G401.6 (cell line): ENCODE measurements at regions not wholly inside any gene's neighbourhood (a gene's known extent, or its start where the extent isn't known, plus 50 kb on each side); places are given as distances from the start of the nearest gene placed in this dataset.
"Not testable (repeated sequence)": the region's sequence is repeated elsewhere in the genome, so short reads cannot be mapped to it uniquely, and the experiment has no call there.

Experiments
- FAIRE-seq: peaks from 2 replicates; lab custom pipeline; 2012; peaks lifted over from hg19 to GRCh38; lab: Jason Lieb, UNC

DNA sequence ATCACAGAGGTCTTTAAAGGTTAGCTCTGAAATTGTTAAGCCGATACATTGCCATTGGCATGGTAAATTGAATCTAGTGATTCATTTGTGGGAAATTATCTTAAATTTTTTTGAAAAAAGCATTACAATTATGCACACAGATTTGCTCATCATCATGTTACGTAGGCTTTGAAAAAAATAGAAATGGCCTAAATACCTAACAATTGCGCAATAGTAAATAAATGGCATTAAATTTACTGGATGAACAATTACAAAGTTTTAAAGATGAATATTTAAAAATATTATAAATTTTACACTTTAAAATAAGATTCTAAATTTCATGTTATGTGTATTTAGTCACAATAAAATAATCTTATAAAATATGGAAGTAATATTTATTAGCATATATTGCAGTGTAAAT lies 171.3 kb downstream of the RPRM start:
- FAIRE-seq: peak; percentile 89

DNA sequence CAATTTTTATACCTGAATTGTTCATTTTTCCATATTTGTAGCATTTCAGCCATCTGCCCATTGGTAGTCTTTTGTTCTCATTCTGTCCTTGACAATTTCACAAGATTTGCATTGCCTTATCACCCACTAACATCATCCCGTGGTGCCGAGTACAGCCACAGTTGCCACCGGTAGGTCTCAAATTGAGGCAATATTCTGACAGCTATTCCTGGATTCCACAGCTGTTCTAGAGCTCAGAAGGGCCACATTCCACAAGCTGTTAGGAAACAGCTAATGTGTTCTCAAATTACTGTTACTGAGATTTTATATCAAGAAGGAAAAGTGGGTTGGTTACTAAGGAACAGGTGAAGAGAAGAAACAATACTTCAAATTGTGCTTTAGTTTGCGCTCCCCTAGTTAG lies 178.8 kb downstream of the RPRM start:
- FAIRE-seq: no peak

DNA sequence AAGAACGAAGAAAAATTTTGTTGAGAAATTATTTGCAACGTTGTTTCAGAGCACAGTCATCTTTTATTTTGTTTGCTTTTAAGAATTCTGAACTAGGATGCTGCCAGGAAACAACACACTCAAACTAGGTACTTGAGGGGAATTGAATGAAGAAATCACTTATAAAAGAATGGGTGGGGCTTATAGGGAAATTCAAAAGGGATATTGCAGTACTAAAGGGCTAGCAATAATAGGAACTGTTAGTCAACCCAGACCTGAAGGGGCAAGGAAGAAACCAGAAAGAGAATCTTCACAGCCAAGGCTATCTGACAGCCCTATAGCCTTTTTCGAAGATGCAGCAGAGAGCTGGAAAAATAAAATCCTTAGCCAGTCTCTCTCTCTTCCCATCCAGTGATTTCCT lies 179.3 kb downstream of the RPRM start:
- FAIRE-seq: no peak

DNA sequence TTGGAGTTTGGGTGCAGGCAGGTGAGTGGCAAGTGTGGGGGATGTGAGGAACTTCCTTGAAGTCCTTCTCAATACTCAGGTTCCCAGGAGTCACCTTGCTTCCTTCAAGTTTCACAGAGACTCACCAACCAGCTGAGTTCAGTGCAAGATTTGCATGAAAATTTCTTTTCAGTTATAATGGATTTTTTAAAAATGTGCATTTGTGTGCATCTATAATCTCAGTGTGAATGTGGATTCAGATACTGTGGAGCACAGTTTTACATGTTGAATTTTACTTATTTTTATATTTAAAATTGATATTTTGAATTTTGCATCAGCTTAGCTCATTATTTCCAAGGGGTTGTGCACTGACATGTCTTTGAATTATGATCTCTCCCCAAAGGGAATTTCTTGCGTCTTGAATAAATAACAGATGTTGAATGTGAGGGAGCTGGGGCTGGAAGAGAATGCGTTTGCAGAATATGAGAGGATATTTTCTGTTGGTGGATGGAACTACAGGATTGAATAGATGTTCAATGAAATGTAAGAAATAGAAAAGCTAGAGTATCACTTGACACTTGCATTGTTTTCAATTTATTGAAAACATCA lies 184.3 kb downstream of the RPRM start:
- FAIRE-seq: no peak

DNA sequence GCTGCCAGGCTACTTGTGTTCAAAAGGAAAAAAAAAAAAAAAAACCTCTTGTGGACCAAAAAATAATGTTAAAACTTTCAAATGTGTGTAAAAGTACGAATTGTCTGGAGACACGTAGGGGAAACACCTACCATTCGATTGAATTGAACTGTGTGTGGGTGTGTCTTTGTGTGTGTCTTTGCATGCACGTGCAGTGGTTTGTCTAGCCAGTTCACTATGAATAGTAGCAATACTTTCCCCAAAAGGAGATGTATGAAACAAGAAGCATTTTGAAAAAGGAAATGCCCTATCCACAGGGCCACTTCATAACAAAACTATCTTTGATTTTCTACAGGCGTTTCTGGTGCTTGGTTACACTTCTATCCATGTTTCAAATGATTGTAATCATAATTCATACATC lies 186.8 kb downstream of the RPRM start:
- no peak for FAIRE-seq

DNA sequence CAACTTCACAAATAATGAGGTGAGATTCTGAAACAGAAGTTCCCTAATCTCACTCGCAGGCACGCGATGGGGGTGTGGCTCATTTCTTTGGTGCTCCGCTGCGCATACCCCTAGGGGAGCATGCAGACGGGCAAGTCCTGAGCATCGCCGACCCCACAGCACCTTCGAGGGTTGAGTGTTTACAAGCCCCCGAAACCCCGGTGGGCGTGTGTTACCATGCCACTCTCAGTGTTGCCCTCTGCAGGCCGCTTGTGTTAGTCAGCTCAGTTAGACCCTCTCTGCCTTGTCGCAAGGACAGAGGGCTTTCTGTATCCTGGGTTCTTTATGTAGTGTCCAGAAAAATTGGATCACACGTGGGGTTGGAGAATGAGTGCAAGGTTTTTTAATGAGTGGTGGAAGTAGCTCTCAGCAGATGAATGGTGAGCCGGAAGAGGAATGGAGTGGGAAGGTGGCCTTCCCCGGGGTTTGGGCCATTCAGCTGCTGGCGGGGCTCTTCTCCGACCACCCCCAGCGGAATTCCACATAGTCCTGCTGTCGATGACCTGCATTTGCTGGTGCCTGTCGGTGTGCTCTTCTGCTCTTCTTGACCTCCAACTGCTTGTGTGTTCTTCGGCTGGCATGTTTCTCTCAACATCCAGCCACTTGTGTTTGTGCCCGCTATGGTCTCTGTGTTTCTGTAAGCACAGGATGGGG lies 191.3 kb downstream of the RPRM start:
- FAIRE-seq: no peak

- FAIRE-seq: no peak
Measured at GRCh38 chr2:153268941-153269461, 209.6 kb downstream of the RPRM start.

- not testable (repeated sequence) for FAIRE-seq
Measured at GRCh38 chr2:153256876-153257275, 221.7 kb downstream of the RPRM start.

DNA sequence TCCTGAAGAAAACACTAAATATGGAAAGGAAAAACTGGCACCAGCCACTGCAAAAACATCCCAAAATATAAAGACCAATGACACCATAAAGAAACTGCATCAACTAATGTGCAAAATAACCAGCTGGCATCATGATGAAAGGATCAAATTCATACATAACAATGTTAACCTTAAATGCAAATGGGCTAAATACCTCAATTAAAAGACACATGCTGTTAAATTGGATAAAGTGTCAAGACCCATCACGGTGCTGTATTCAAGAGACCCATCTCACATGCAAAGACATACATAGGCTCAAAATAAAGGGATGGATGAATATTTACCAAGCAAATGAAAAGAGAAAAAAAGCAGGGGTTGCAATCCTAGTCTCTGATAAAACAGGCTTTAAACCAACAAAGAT lies 231.9 kb downstream of the RPRM start:
- not testable (repeated sequence) for FAIRE-seq

GRCh38 chr2:153235516-153235915 lies 243.0 kb downstream of the RPRM start:
- FAIRE-seq: no peak

DNA sequence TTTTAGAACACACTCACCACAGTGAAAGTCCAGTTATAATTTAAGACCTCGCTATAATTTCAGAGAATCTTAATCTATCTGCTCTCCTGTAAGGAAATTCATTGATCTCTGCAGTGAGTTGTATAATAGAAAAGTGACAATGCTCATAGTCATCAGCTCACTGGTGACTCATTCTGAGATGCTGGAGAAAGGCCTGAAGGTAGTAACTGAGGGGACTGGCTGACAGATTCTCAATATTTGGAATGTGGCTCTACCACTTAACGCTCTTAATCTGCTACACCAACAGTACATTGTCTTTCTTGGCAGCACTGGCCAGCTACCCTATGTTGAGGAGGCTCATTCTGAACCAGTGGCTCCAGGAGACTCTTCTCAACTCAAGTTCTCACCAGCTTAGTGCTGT lies 246.1 kb downstream of the RPRM start:
- no peak for FAIRE-seq

DNA sequence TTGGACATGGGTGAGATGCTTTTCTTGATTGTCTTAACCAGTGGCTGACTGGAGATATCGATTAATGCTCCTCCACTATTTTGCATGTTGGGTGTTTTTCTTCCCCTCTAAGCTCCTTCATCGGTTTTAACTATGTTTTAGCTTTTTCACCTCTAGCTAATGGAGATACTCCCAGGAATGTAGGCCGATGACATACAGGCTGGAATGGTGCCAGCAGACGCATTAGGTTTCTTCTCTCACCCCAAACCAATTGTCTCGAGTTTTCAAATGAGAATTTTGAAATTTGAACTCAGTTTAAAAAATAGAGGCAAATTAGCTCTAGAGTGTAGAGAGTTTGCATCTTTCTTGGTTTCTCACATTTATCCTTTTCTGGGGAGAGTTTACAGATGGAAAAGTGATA lies 247.6 kb downstream of the RPRM start:
- FAIRE-seq: no peak

GRCh38 chr2:153228904-153229303 lies 249.7 kb downstream of the RPRM start:
- no peak for FAIRE-seq

DNA sequence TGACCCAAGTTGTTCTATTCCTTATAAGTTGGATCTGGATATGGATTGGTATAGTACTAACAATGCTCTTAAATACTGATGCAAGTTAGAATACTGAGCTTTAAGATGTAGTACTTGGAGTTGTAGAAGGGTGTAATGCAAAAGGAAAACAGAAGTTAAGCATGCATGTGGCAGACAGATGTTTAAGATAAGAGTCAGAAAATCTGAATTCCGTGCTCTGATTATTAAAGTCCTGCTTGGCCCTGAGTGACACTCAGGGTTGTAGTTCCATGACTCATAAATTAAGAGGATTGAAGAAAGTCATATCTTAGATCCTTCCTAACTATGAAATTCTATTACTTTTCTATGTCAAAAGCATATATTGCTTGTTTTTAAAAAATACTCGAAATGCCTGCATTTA lies 250.6 kb downstream of the RPRM start:
- no peak for FAIRE-seq

DNA sequence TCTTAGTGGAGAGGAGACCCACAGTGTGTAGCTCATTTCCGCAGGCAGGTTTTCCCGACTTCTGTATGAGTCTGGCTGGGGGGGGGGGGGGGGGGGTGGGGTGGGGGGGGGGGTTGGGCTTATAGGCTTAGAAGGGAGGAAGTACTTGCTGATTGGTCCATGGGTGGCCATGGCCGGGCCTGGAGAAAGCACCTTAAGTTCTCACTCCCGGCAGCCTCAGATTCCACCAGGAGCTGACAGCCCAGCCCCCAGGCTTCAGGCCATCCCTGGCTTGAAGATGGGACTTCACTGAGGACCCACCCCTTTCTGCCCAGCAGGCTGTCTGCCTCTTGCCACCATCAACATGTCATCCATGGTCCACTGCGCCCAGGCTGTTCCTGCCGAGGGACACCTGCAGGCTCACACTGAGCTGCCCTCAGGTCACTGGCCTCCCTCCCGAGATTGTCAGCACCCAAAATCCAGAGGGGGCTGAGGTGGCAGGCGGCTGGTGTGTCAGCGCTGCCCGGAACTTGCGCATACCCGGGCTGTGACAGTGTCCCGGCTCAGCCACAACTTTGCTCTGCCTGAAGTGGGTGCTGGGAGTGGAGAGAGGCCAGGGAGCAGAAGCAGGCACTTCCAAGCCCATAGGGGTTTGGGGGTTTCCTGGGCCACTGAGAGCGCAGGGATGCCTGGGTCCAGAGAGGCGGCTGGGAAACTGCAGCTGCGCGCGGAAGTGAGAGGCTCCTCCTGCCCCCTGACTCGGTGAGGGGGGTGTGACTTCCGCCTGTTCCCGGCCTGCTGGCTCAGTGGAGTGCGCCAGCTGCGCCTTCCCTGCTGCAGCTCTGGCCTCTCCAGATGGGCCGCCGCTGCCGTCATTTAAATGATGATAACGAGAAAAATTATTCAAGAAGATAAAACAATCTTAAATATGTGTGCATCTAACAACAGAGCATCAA lies 256.1 kb downstream of the RPRM start:
- no peak for FAIRE-seq

DNA sequence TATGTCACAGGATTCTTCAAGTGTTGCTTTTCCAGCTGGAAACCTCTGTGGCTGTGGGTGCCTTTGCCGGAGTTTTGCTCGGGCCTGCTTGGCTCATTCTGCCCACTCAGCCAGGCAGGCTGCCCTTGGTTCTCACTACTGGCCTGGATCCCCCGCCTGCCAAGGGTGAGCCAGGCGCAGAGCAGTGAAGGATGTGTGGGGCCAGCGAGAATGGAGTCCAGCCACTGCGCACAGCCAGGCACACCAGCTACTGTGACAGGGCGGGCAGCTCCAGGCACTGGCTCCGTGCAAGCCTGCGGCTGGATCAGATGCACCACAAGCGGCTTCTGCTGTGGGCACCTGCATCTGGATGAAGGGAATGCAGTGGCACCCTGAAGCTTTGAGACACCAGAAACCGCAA lies 257.1 kb downstream of the RPRM start:
- no peak for FAIRE-seq

DNA sequence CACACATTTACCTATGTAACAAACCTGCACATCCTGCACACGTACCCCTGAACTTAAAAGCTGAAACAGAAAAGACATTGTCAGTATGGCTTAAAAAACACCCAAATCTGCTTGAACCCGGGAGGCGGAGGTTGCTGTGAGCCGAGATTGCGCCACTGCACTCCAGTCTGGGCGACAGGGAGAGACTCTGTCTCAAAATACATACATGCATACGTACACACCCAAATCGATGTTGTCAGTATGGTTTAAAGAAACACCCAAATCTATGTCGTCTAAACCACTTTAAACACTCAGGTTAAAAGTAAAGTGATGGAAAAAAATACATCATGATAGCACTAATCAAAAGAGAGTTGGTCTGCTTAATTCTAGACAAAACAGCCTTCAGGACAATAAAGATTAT lies 257.5 kb downstream of the RPRM start:
- FAIRE-seq: no peak

GRCh38 chr2:153218851-153219250 lies 259.7 kb downstream of the RPRM start:
- no peak for FAIRE-seq

- no peak for FAIRE-seq
Measured at GRCh38 chr2:153214337-153214736, 264.2 kb downstream of the RPRM start.

DNA sequence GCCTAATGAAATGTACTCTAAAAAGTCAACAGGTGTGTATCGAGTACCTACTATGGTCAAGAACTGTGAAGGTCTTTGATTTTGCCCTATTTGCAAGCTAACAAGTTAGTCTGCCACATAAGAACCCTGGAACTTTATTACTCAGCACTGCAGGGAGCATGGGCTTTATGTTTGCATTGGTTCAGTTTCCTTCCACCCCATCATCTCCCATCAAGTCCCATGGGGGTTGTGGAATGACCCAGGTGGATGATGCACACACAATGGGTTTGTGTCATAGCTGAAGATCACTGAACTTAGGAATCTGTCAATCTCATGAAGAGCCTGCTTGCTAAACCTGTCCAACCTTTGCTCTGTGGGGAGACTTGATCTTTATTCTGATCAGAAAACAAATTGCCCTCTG lies 265.5 kb downstream of the RPRM start:
- FAIRE-seq: no peak

DNA sequence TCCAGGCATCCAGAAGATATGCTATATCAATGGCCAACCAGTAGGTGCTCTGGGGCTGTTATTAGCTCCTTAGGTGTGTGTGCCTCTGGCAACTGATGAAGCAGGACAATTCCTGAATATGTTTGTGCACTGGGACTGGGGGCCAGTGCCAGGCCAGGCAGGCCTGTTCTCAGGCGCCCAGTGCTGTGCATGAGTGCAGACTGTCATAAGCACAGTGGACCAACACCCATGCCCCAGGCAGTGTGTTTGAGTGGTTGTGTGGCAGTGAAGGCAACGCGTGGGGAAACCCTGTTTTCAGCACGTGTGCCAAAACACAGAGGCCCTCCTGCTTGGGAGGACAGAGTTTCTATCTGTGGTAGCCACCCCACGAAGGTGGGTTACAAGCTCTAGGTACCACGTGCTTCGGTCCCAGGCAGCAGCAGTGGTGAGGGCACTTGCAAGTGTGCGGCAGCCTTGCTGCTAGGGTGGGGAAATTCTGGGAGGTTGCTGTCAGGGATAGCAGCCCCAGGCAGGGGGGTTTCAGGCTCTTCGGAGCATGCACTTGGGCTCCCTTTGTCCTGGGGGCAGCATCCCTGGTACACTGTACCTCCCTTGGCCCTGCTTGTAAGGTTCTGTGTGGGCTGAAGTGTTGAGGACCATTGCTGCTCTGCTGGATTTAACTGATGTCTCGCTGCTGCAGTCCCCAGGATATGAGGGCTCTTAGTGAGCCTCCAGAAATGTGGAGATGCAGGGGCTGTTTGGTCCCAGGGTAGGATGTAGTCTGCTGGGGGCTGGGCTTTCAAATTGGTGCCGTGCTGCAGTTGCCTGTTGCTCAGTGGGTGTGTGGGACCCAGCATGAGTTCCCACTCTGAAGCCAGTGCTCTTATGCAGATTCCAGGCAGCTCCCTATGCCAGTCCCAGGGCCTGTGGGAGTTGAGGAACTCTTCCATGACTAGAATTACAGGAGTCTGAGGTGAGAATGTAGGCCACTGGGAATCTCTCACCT lies 280.9 kb downstream of the RPRM start:
- FAIRE-seq: no peak
